Stimulated activated effector memory CD8-positive, alpha-beta T cell treated with anti-CD3 and anti-CD28 coated beads, Interleukin-12 subunit alpha, Interleukin-12 subunit beta, amount 100 ng/mL, for 72 hours (primary cell): ENCODE measurements at regions not wholly inside any gene's neighbourhood (a gene's known extent, or its start where the extent isn't known, plus 50 kb on each side); places are given as distances from the start of the nearest gene placed in this dataset.
"Not testable (repeated sequence)": the region's sequence is repeated elsewhere in the genome, so short reads cannot be mapped to it uniquely, and the experiment has no call there.

Source experiments
- ATAC-seq: fragments of 150-1000 bp; cut with Tn5 transposase; 2 replicates; pipeline ENCODE4 v1.10.0; 2021
- DNase-seq, 2 donors: peaks; one replicate each; pipeline ENCODE4 v3.0.0; 2021 to 2022; ENCODE audit warnings: low spot score in 2 of 2
- H3K27ac Mint-ChIP-seq: one replicate; pipeline ENCODE4 v1.8.0; 2022; ENCODE audit warnings: mild to moderate bottlenecking, mixed read lengths
- H3K36me3 Mint-ChIP-seq: one replicate; pipeline ENCODE4 v1.8.0; 2022; ENCODE audit warnings: mild to moderate bottlenecking, mixed read lengths
- H3K4me1 Mint-ChIP-seq: one replicate; pipeline ENCODE4 v1.8.0; 2022; ENCODE audit warnings: mixed read lengths
- H3K4me3 Mint-ChIP-seq: one replicate; pipeline ENCODE4 v1.8.0; 2022; ENCODE audit warnings: mild to moderate bottlenecking, mixed read lengths
- H3K9me3 Mint-ChIP-seq: one replicate; pipeline ENCODE4 v1.8.0; 2022; ENCODE audit warnings: mixed read lengths

- no peak for DNase-seq
- H3K4me3 Mint-ChIP-seq: no peak overlapping the region
Observed at GRCh38 chr6:150516199-150516598, 83.5 kb upstream of the PLEKHG1 start.

DNA sequence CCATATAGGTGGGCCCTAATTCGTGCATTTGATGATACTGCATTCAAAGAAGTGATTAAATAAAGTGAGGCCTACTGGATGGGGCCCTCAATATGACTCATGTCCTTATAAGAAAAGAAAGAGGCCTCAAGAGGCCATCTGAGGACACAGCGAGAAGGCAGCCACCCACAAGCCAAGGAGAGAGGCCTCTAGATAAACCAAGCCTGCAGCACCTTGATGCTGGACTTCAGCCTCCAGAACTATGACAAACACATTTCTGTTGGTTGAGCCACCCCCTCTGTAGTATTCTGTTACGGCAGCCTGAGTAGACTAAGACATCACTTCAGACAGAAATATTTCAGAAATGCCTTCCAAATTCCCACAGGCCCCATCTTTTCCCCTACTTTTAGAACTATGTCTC, 82.5 kb upstream of the PLEKHG1 start:
- no peak overlapping the region for H3K27ac Mint-ChIP-seq
- no peaks in the 10 kb centered on the region for H3K9me3 Mint-ChIP-seq
- no peaks in the 10 kb centered on the region for H3K36me3 Mint-ChIP-seq
- ATAC-seq (peak; percentile 70), DNase-seq (no peak)
- H3K4me1 Mint-ChIP-seq: peaks cover 5% of the 10 kb centered on the region
- H3K4me3 Mint-ChIP-seq: no peak overlapping the region

More at GRCh38 chr6:150516199-150516598, 83.5 kb upstream of the PLEKHG1 start:
- Mint-ChIP-seq H3K36me3 (no peaks in the 10 kb centered on the region), H3K9me3 (no peaks in the 10 kb centered on the region), H3K27ac (no peak overlapping the region), H3K4me1 (peaks cover 5% of the 10 kb centered on the region)
- no peak for ATAC-seq

GRCh38 chr6:150521482-150521881, 78.2 kb upstream of the PLEKHG1 start:
- H3K27ac Mint-ChIP-seq: no peak overlapping the region
- DNase-seq (no peak), ATAC-seq (no peak)
- no peaks in the 10 kb centered on the region for H3K36me3 Mint-ChIP-seq
- peaks cover 5% of the 10 kb centered on the region for H3K4me1 Mint-ChIP-seq
- H3K4me3 Mint-ChIP-seq: no peak overlapping the region
- H3K9me3 Mint-ChIP-seq: no peaks in the 10 kb centered on the region

DNA sequence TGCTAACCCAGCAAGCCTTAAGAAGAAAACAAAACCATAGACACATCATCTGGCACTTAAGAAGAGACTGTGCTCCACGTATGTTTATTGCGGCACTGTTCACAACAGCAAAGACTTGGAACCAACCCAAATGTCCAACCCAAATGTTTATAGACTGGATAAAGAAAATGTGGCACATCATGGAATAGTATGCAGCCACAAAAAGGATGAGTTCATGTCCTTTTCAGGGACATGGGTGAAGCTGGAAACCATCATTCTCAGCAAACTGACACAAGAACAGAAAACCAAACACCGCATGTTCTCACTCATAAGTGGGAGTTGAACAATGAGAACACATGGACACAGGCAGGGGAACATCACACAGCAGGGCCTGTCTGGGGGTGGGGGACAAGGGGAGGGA, 76.5 kb upstream of the PLEKHG1 start:
- ATAC-seq, H3K9me3 Mint-ChIP-seq, H3K4me3 Mint-ChIP-seq, H3K4me1 Mint-ChIP-seq, H3K27ac Mint-ChIP-seq, DNase-seq, H3K36me3 Mint-ChIP-seq: not testable (repeated sequence)

GRCh38 chr6:150525300-150525699, 74.4 kb upstream of the PLEKHG1 start:
- Mint-ChIP-seq H3K9me3 (no peaks in the 10 kb centered on the region), H3K36me3 (no peaks in the 10 kb centered on the region), H3K4me1 (peaks cover 5% of the 10 kb centered on the region), H3K27ac (no peak overlapping the region), H3K4me3 (no peak overlapping the region)
- ATAC-seq (no peak), DNase-seq (no peak)

DNA sequence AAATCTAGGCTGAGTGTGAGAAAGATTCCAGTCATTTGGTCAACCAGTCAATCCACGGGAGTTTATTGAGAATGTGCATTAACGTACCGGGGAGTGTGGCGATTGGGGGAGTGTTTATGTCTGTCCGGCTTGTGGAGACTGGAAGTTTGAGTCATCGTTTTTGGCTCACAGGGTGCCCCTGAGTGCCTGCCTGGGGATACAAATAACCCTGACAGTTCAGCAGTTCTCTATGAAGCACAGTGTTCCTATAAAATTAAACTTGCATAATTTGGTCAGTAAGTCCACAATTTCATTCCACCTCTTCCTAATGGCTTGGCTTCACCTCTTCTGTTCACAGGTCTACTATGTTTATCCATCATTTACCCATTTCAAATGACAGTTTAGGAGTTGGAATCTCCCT, 72.6 kb upstream of the PLEKHG1 start:
- DNase-seq: no peak
- H3K4me1 Mint-ChIP-seq: no peaks in the 10 kb centered on the region
- no peak overlapping the region for H3K27ac Mint-ChIP-seq

GRCh38 chr6:150528648-150529285, 70.9 kb upstream of the PLEKHG1 start:
- no peaks in the 10 kb centered on the region for H3K9me3 Mint-ChIP-seq
- DNase-seq: no peak
- no peak for ATAC-seq
- H3K4me1 Mint-ChIP-seq: no peaks in the 10 kb centered on the region
- no peak overlapping the region for H3K4me3 Mint-ChIP-seq
- H3K36me3 Mint-ChIP-seq: no peaks in the 10 kb centered on the region
- H3K27ac Mint-ChIP-seq: no peak overlapping the region

More for the DNA sequence above, 72.6 kb upstream of the PLEKHG1 start:
- Mint-ChIP-seq H3K9me3 (no peaks in the 10 kb centered on the region), H3K36me3 (no peaks in the 10 kb centered on the region), H3K4me3 (no peak overlapping the region)
- ATAC-seq: no peak

DNA sequence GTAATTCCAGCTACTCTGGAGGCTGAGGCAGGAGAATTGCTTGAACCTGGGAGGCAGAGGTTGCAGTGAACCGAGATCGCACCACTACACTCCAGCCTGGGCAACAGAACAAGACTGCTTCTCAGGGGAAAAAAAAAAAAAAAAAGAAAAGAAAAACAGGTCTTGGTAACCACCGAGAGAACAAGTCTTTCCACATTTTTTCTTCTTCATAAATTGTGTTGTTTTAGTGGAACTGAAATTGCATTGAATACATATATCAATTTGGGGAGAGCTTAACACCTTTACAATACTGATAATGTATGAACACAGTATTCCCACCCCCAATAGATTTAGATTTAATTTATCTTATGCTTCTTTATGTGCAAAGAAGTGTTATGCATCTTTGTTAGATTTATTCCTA, 70.0 kb upstream of the PLEKHG1 start:
- DNase-seq: no peak
- ATAC-seq: no peak
- H3K4me3 Mint-ChIP-seq: no peak overlapping the region
- no peaks in the 10 kb centered on the region for H3K4me1 Mint-ChIP-seq
- H3K9me3 Mint-ChIP-seq: no peaks in the 10 kb centered on the region
- H3K27ac Mint-ChIP-seq: no peak overlapping the region
- H3K36me3 Mint-ChIP-seq: no peaks in the 10 kb centered on the region

- ATAC-seq (no peak), DNase-seq (no peak)
- H3K4me1 Mint-ChIP-seq: no peaks in the 10 kb centered on the region
- no peaks in the 10 kb centered on the region for H3K36me3 Mint-ChIP-seq
- H3K4me3 Mint-ChIP-seq: no peak overlapping the region
- no peaks in the 10 kb centered on the region for H3K9me3 Mint-ChIP-seq
- H3K27ac Mint-ChIP-seq: no peak overlapping the region
Observed at GRCh38 chr6:150531957-150532356, 67.7 kb upstream of the PLEKHG1 start.

GRCh38 chr6:150534553-150534952, 65.1 kb upstream of the PLEKHG1 start:
- peaks cover 4% of the 10 kb centered on the region for H3K4me1 Mint-ChIP-seq
- H3K27ac Mint-ChIP-seq: no peak overlapping the region
- no peak for DNase-seq
- no peak overlapping the region for H3K4me3 Mint-ChIP-seq
- no peaks in the 10 kb centered on the region for H3K9me3 Mint-ChIP-seq
- no peaks in the 10 kb centered on the region for H3K36me3 Mint-ChIP-seq
- ATAC-seq: no peak

- no peak overlapping the region for H3K4me3 Mint-ChIP-seq
- H3K36me3 Mint-ChIP-seq: no peaks in the 10 kb centered on the region
- no peaks in the 10 kb centered on the region for H3K9me3 Mint-ChIP-seq
- DNase-seq (no peak), ATAC-seq (no peak)
- no peak overlapping the region for H3K27ac Mint-ChIP-seq
- H3K4me1 Mint-ChIP-seq: peaks cover 11% of the 10 kb centered on the region
Observed at GRCh38 chr6:150535151-150535804, 64.4 kb upstream of the PLEKHG1 start.

GRCh38 chr6:150535818-150536220, 63.9 kb upstream of the PLEKHG1 start:
- H3K36me3 Mint-ChIP-seq: no peaks in the 10 kb centered on the region
- no peaks in the 10 kb centered on the region for H3K9me3 Mint-ChIP-seq
- H3K4me3 Mint-ChIP-seq: no peak overlapping the region
- no peak for DNase-seq
- ATAC-seq: no peak
- H3K4me1 Mint-ChIP-seq: peaks cover 11% of the 10 kb centered on the region
- no peak overlapping the region for H3K27ac Mint-ChIP-seq

DNA sequence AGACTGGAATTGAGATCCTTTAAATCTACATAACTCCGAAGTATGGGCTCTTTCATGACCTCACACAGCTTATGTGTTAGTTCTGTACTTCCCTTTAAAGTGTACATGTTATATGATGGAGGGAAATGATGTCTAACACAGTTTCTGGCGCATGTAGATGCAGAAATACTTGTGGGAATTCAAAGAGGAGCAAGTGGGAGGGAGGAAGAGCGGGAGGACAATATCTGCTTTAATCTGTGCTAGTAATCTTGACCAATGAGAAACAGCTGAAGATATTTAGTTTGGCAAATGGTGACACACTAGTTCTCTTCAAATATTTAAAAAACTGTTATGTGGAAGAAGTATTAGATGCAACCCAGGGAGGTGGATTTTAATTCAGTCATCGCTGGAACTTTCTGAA, 62.9 kb upstream of the PLEKHG1 start:
- H3K27ac Mint-ChIP-seq: no peak overlapping the region
- H3K9me3 Mint-ChIP-seq: no peaks in the 10 kb centered on the region
- H3K4me1 Mint-ChIP-seq: peaks cover 11% of the 10 kb centered on the region
- H3K4me3 Mint-ChIP-seq: no peak overlapping the region
- no peaks in the 10 kb centered on the region for H3K36me3 Mint-ChIP-seq
- ATAC-seq: no peak
- DNase-seq: no peak

DNA sequence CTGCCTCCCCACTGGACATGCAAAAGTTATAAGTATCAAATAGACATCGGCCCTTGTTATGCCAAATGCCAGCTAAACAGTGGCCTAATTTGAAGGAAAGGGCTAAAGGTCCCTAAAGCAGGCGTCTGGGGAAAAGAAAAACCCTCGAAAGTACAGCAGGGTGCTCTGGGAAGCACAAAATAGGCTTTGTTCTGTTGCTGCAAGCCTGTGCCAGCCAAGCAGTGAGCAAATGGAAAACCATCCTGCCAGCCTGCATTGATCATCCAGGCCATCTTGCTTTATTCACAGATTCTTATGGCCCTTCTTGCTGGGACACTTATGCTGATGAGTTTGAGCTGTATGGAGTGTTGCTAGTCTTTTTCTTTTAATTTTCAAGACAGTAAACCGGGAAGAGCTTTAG, 62.2 kb upstream of the PLEKHG1 start:
- DNase-seq: no peak
- ATAC-seq: no peak
- H3K4me1 Mint-ChIP-seq: peaks cover 11% of the 10 kb centered on the region

DNA sequence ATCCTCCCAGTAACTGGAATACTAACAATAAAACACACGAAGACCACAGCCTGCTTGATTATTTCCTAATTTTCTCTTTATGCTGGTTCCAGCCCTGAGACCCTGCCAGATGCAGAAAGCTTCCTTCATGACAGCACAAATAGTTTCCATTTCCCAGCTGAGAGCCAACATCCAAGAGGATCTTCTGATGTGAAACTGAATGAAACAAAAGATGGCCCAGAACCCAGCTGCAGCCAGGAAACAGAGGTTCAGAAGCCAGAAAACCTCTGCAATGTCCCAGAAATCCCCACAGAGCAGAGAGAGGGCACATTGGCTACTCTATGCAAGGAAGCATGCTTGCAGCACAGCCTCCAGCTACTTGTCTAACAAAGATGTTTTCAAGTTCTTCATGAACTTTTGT, 61.8 kb upstream of the PLEKHG1 start:
- no peak for DNase-seq
- Mint-ChIP-seq H3K9me3 (no peaks in the 10 kb centered on the region), H3K4me3 (no peak overlapping the region), H3K36me3 (no peaks in the 10 kb centered on the region), H3K4me1 (peaks cover 11% of the 10 kb centered on the region), H3K27ac (no peak overlapping the region)
- ATAC-seq: no peak

More for the DNA sequence above, 62.2 kb upstream of the PLEKHG1 start:
- Mint-ChIP-seq H3K4me3 (no peak overlapping the region), H3K9me3 (no peaks in the 10 kb centered on the region), H3K36me3 (no peaks in the 10 kb centered on the region), H3K27ac (no peak overlapping the region)

DNA sequence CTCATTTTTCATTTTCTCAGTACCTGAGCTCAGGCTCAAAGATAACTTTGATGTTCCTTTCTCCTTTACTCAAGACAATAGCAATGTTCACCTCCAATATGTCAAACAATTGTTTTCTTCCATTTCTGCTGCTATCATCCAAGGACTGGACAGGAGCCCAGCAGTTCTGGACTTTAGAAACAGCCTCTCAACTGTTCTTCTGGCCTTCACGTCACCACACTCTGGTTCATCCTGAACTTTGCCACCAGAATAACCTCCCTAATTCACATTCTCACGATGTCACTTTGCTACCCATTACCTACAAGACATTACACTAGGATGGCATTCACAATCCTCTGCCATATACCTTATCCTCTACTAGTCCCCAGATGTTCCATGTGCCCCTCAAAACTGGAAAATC, 60.6 kb upstream of the PLEKHG1 start:
- DNase-seq (no peak), ATAC-seq (no peak)
- Mint-ChIP-seq H3K4me3 (no peak overlapping the region), H3K36me3 (no peaks in the 10 kb centered on the region), H3K4me1 (peaks cover 11% of the 10 kb centered on the region), H3K27ac (no peak overlapping the region), H3K9me3 (no peaks in the 10 kb centered on the region)
